ENCODE measurements at regions not wholly inside any gene's neighbourhood (a gene's known extent, or its start where the extent isn't known, plus 50 kb on each side); places are given as distances from the start of the nearest gene placed in this dataset.
A peak's percentile ranks its signal among the peaks of the same experiment; 100 is the strongest.

GRCh38 chr2:9756692-9757250 lies 86.5 kb upstream of the TAF1B start:
- DNase-seq (ENCODE audit: low read depth) = no peak

GRCh38 chr2:9757501-9758264 lies 85.6 kb upstream of the TAF1B start:
- DNase-seq (ENCODE audit: low read depth) = peak; percentile 21

DNA sequence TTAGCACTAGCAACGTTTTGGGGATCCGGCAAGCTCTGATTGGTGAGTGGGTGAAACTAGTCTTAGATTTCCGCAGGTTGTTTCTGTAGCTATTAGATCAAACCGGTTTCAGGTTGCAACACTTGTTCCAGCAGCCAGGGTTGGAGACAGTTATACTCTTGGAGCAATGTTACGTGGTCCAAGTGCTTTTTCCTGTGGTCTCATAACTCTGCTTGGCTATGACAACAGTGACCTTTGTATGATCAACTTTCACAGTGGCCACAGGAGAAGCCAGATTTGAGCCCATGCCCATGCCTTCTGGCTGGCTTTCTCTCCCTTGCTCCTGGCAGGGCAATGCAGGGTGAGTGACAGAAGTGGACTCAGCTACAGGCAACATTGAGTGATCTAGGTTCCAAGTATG lies 84.5 kb upstream of the TAF1B start:
- DNase-seq (ENCODE audit: low read depth) = peak; percentile 18

GRCh38 chr2:9760069-9760901 lies 83.0 kb upstream of the TAF1B start:
- DNase-seq (ENCODE audit: low read depth) = no peak

DNA sequence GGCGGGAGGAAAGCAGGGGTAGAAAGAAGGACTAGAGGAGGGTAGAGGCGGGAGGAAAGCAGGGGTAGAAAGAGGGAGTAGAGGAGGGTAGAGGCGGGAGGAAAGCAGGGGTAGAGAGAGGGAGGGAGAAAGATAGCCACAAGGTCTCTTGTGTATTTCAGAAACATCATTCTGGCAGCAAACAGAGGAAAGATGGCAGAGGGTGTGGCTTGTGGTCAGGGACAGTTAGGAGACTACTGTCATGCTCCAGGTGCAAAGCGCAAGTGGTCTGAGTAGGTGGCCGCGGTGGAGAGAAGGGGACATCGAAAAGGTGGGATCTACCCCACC lies 82.4 kb upstream of the TAF1B start:
- no peak for DNase-seq (ENCODE audit: low read depth)

DNA sequence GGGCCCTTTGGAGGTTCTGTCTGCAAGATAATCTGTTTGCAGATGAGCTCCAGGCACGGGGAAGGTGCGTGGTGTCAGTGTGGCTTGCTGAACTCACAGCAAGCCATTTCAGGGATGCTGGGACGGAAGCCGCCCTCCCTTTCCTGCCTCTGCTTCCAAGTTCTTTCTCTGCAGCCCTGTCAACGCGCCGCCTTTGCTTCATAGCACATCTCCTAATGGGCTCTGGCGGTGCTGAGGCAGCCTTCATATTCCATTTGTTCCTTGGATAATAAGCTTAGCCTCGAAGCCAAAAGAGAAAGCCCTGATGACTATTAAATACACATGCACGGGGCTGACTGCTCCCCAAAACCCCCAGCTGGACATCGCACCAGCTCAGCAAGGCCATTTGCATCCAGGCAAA lies 81.7 kb upstream of the TAF1B start:
- no peak for DNase-seq (ENCODE audit: low read depth)

- no peak for DNase-seq (ENCODE audit: low read depth)
Observed at GRCh38 chr2:9762164-9762563, 81.1 kb upstream of the TAF1B start.

DNA sequence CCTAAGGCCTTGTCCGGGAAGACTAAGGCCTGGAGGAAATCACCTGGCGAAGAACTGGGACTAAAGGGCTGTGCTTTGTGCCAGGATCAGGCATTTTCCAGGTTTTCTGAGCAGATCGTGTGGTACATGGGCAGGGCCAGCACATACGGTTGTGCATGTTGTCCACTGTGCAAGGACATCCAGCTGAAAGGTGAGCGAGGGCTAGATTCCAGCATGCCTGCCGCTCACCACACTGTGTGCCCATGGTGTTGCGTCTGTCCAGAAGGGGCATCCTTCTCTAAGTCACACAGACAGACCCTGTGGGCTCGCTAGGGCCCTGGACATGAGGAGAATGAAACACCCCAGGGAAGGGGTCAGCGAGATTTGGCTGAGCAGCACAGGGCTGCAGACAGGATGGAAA lies 80.3 kb upstream of the TAF1B start:
- DNase-seq (ENCODE audit: low read depth) = no peak

- DNase-seq (ENCODE audit: low read depth) = no peak
Observed at GRCh38 chr2:9763356-9764152, 79.7 kb upstream of the TAF1B start.

- DNase-seq (ENCODE audit: low read depth) = no peak
Observed at GRCh38 chr2:9764153-9764778, 79.0 kb upstream of the TAF1B start.

GRCh38 chr2:9765611-9766531 lies 77.4 kb upstream of the TAF1B start:
- DNase-seq (ENCODE audit: low read depth) = no peak

DNA sequence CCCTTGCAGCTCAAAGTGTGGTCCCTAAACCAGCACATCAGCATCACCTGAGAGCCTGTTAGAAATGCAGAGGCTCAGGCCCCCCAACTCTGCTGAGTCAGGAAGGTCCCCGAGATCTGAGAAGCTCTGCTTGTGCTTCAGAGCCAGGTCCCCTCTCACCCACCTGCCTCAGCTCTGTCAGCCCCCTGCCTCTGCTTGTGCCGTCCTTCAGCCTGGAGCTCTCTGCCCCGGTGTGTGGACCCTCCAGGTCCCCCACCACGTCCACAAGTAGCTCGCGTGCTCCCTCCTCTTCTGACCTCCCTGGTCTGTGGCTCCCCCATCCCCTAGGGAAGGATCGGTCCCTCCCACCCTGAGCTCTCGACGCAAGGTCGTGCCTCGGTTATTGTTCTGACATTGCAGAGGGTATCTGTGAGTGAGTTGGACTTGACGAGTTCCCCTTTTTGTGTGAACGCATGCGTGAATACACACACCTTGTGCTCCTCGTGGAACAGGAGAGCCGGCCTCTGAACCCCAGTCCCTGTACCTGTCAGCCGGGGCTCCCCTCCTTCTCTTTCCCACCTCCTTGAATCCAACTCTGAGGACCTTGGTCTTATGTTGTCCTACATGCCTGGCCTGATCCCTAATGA lies 75.5 kb upstream of the TAF1B start:
- no peak for DNase-seq (ENCODE audit: low read depth)

DNA sequence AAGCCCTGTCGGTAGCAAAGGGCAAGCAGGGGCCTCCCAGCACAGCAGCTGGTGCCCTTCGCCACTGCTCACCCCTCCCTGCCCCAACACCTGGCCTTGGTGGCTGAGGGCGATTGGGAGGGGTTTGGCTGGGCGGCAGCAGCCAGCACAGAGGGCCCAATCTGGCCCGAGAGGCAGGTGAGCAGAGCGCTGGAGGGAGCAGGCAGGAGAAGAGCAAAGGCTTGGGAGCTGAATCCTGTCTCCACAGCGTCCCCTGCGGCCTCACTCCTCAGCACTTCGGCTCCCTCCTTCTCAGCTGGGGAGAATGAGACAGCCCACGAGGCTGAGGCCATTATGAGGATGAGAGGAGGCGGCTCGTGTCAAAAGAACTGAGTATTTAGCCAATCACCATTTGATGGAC lies 74.9 kb upstream of the TAF1B start:
- DNase-seq (ENCODE audit: low read depth) = no peak

DNA sequence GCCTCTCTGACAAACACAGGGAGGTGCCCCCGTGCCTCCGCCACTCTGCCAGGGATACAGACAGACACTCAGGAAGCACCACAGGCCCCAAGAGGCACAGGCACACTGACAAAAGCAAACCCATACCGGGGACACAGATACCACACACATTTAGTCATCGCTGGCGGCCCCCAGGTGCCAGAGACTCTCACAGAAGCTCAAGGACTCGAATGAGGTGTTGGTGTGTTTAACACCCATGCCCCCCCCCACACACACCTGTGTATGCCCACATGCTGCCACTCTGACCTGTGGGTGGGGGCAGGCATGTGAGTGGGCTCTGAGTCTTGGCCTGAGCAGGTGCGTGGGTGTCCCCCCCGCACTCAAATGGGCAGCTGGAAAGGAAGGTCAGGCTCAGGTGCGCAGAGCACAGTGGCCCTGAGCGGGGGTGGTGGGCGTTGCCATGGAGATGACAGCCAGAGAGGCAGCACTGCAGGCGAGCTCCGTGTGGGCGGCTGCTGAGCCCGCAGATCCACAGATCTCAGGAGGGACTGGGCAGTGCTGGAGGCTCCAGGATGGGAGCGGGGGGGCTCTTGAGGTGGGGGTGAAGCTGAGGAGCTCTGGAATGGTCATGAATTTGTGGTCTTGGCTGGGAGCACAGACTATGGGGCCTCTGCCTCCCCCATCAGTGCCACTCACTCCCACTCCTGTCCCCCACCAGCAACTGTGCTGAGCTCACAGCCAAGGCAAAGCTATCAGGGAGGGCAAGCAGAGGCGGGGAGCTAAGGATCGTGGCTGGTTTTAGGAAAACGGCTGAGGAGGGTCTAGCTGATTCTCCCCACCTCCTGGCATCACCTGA lies 73.9 kb upstream of the TAF1B start:
- no peak for DNase-seq (ENCODE audit: low read depth)

GRCh38 chr2:9770006-9770307 lies 73.3 kb upstream of the TAF1B start:
- no peak for DNase-seq (ENCODE audit: low read depth)

GRCh38 chr2:9770308-9771100 lies 72.8 kb upstream of the TAF1B start:
- DNase-seq (ENCODE audit: low read depth) = peak; percentile 72

- no peak for DNase-seq (ENCODE audit: low read depth)
Observed at GRCh38 chr2:9771101-9771449, 72.2 kb upstream of the TAF1B start.

DNA sequence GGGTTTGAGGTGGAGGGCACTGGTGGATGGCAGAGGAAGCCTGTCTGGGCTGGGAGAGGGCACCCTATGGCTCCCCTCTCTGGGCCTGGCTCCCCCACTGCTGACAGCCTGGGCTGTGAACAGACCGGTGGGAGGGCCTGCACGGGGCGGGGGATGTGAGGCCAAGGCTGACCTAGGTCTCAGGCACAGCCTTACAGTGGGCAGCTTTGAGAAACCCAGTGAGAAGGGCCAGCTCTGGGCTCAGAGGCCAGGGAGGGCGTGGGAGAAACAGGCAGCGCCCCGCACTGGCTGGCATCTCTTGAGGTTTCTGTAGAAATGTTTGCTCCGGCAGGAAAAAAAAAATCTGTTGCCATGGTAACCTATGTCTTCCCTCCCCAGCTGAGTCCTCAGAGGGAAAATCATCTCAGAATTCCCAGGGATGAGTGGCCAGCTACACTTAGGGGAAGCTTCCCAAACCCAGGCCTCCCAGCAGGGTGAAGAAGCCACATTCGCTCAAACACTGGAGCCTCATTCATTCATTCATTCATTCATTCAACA lies 71.7 kb upstream of the TAF1B start:
- peak; percentile 66 for DNase-seq (ENCODE audit: low read depth)
